ENCODE measurements at regions not wholly inside any gene's neighbourhood (a gene's known extent, or its start where the extent isn't known, plus 50 kb on each side); places are given as distances from the start of the nearest gene placed in this dataset.

GRCh38 chr5:174343826-174344225, 298.3 kb downstream of the NSG2 start:
- intact Hi-C loops (cut with DNase I): loop anchor here (10.0 kb wide), 1 partner anchor 1529 kb away; no protein-coding TSS in a partner anchor
- no peak for DNase-seq (ENCODE audit: low spot score)
- no peak for ATAC-seq

GRCh38 chr5:174344335-174344734, 298.8 kb downstream of the NSG2 start:
- DNase-seq (ENCODE audit: low spot score) (no peak), ATAC-seq (no peak)
- intact Hi-C loops (cut with DNase I): loop anchor here (10.0 kb wide), 1 partner anchor 1530 kb away; no protein-coding TSS in a partner anchor

GRCh38 chr5:174347183-174347582, 301.7 kb downstream of the NSG2 start:
- intact Hi-C loops (cut with DNase I): loop anchor here (10.0 kb wide), 1 partner anchor 1532 kb away; no protein-coding TSS in a partner anchor
- ATAC-seq: no peak
- DNase-seq (ENCODE audit: low spot score): no peak

GRCh38 chr5:174348311-174348981, 302.9 kb downstream of the NSG2 start:
- DNase-seq (ENCODE audit: low spot score) (no peak), ATAC-seq (peak; percentile 49)
- intact Hi-C loops (cut with DNase I): loop anchor here (10.0 kb wide), 1 partner anchor 1534 kb away; no protein-coding TSS in a partner anchor

- ATAC-seq (no peak), DNase-seq (ENCODE audit: low spot score) (no peak)
- intact Hi-C loops (cut with DNase I): no loop called here
Observed at GRCh38 chr5:174352681-174353080, 307.2 kb downstream of the NSG2 start.

- intact Hi-C loops (cut with DNase I): no loop called here
- DNase-seq (ENCODE audit: low spot score) (no peak), ATAC-seq (no peak)
Observed at GRCh38 chr5:174354571-174354970, 309.1 kb downstream of the NSG2 start.

GRCh38 chr5:174355208-174355612, 309.7 kb downstream of the NSG2 start:
- no peak for DNase-seq (ENCODE audit: low spot score)
- intact Hi-C loops (cut with DNase I): no loop called here
- peak; percentile 91 for ATAC-seq

GRCh38 chr5:174355995-174356394, 310.5 kb downstream of the NSG2 start:
- no peak for ATAC-seq
- intact Hi-C loops (cut with DNase I): no loop called here

GRCh38 chr5:174356536-174356935, 311.0 kb downstream of the NSG2 start:
- intact Hi-C loops (cut with DNase I): no loop called here
- no peak for ATAC-seq
- DNase-seq (ENCODE audit: low spot score): no peak

More at GRCh38 chr5:174355995-174356394, 310.5 kb downstream of the NSG2 start:
- no peak for DNase-seq (ENCODE audit: low spot score)

- intact Hi-C loops (cut with DNase I): no loop called here
- no peak for ATAC-seq
Observed at GRCh38 chr5:174358276-174358675, 312.8 kb downstream of the NSG2 start.

GRCh38 chr5:174359071-174359470, 313.6 kb downstream of the NSG2 start:
- intact Hi-C loops (cut with DNase I): no loop called here
- no peak for ATAC-seq
- no peak for DNase-seq (ENCODE audit: low spot score)

More at GRCh38 chr5:174358276-174358675, 312.8 kb downstream of the NSG2 start:
- no peak for DNase-seq (ENCODE audit: low spot score)

GRCh38 chr5:174362514-174362913, 317.0 kb downstream of the NSG2 start:
- ATAC-seq: no peak
- DNase-seq (ENCODE audit: low spot score): no peak
- intact Hi-C loops (cut with DNase I): no loop called here

- DNase-seq (ENCODE audit: low spot score) (no peak), ATAC-seq (no peak)
- intact Hi-C loops (cut with DNase I): no loop called here
Observed at GRCh38 chr5:174363934-174364333, 318.4 kb downstream of the NSG2 start.

GRCh38 chr5:174364676-174365075, 319.2 kb downstream of the NSG2 start:
- no peak for ATAC-seq
- no peak for DNase-seq (ENCODE audit: low spot score)
- intact Hi-C loops (cut with DNase I): no loop called here

- ATAC-seq (no peak), DNase-seq (ENCODE audit: low spot score) (no peak)
- intact Hi-C loops (cut with DNase I): no loop called here
Observed at GRCh38 chr5:174371600-174372094, 326.1 kb downstream of the NSG2 start.

GRCh38 chr5:174374206-174374605, 328.7 kb downstream of the NSG2 start:
- no peak for ATAC-seq
- DNase-seq (ENCODE audit: low spot score): no peak
- intact Hi-C loops (cut with DNase I): no loop called here

GRCh38 chr5:174376056-174376455, 330.6 kb downstream of the NSG2 start:
- ATAC-seq (no peak), DNase-seq (ENCODE audit: low spot score) (no peak)
- intact Hi-C loops (cut with DNase I): no loop called here

GRCh38 chr5:174376726-174377373, 331.3 kb downstream of the NSG2 start:
- no peak for ATAC-seq
- DNase-seq (ENCODE audit: low spot score): no peak
- intact Hi-C loops (cut with DNase I): no loop called here

- intact Hi-C loops (cut with DNase I): no loop called here
- ATAC-seq (no peak), DNase-seq (ENCODE audit: low spot score) (no peak)
Observed at GRCh38 chr5:174378121-174378874, 332.8 kb downstream of the NSG2 start.

GRCh38 chr5:174380311-174380710, 334.8 kb downstream of the NSG2 start:
- no peak for ATAC-seq
- no peak for DNase-seq (ENCODE audit: low spot score)
- intact Hi-C loops (cut with DNase I): no loop called here
